H1 (cell line): ENCODE measurements at regions not wholly inside any gene's neighbourhood (a gene's known extent, or its start where the extent isn't known, plus 50 kb on each side); places are given as distances from the start of the nearest gene placed in this dataset.

ENCODE experiments used
- FOSL1 ChIP-seq: IDR thresholded peaks from 2 replicates; pipeline ENCODE4 v1.6.1; 2011; ENCODE audit warnings: mild to moderate bottlenecking, low read depth, low read length, moderate library complexity; ENCODE audit not compliant: insufficient read depth
- HDAC2 ChIP-seq, 2 experiments: fragments of 300-600 bp in 1 of 2; sonication (generic) in 1 of 2; IDR thresholded peaks; 2 replicates each; pipeline ENCODE4 v1.6.1; 2011 to 2012; ENCODE audit warnings: low read depth in 2 of 2, low read length in 2 of 2, mild to moderate bottlenecking in 2 of 2, moderate library complexity in 2 of 2, borderline replicate concordance in 1 of 2, inconsistent platforms in 1 of 2
- JUND ChIP-seq: IDR thresholded peaks from 2 replicates; pipeline ENCODE4 v1.6.1; 2011; ENCODE audit warnings: mild to moderate bottlenecking, improper control_type of control experiment, low read length
- NANOG ChIP-seq: IDR thresholded peaks from 2 replicates; pipeline ENCODE4 v1.6.1; 2011; ENCODE audit warnings: low read length, low read depth, mild to moderate bottlenecking, inconsistent platforms; ENCODE audit not compliant: insufficient read depth, poor library complexity, severe bottlenecking
- NRF1 ChIP-seq: IDR thresholded peaks from 2 replicates; pipeline ENCODE4 v1.6.1; 2011; ENCODE audit warnings: mild to moderate bottlenecking, low read depth, low read length, improper control_type of control experiment
- POLR2A ChIP-seq, 2 experiments: IDR thresholded peaks; 1 replicate in 1 of 2; 2 replicates in 1 of 2; pipeline ENCODE4 v1.6.1; 2011; ENCODE audit warnings: low read depth in 2 of 2, low read length in 2 of 2, mild to moderate bottlenecking in 2 of 2; ENCODE audit errors: control extremely low read depth in 1 of 2
- SP4 ChIP-seq: IDR thresholded peaks from 2 replicates; pipeline ENCODE4 v1.6.1; 2012; ENCODE audit warnings: low read length, inconsistent platforms
- YY1 ChIP-seq: IDR thresholded peaks from 2 replicates; pipeline ENCODE4 v1.6.1; 2011; ENCODE audit warnings: low read depth, mild to moderate bottlenecking, low read length

- TF ChIP-seq NANOG: no peak
- TF ChIP-seq NRF1: no peak
- TF ChIP-seq POLR2A (IDR thresholded peaks at IDR 0.05; ENCODE audit: control extremely low read depth in 1 of 2, low read depth in 2 of 2, low read length in 2 of 2): no peak
- no peak for TF ChIP-seq HDAC2 (IDR thresholded peaks at IDR 0.05; ENCODE audit: borderline replicate concordance in 1 of 2, low read depth in 2 of 2, low read length in 2 of 2)
- no peak for TF ChIP-seq FOSL1
- no peak for TF ChIP-seq YY1
- TF ChIP-seq SP4: no peak
- TF ChIP-seq JUND: no peak
Measured at GRCh38 chr9:135253305-135254004, 166.0 kb downstream of the OLFM1 start (continued).
